ENCODE measurements at regions not wholly inside any gene's neighbourhood (a gene's known extent, or its start where the extent isn't known, plus 50 kb on each side); places are given as distances from the start of the nearest gene placed in this dataset.
"Not testable (repeated sequence)": the region's sequence is repeated elsewhere in the genome, so short reads cannot be mapped to it uniquely, and the experiment has no call there.

GRCh38 chr3:81987412-81987811 lies 226.0 kb upstream of the GBE1 start:
- DNase-seq (ENCODE audit: low spot score); intact Hi-C loops (cut with DNase I): not testable (repeated sequence)

DNA sequence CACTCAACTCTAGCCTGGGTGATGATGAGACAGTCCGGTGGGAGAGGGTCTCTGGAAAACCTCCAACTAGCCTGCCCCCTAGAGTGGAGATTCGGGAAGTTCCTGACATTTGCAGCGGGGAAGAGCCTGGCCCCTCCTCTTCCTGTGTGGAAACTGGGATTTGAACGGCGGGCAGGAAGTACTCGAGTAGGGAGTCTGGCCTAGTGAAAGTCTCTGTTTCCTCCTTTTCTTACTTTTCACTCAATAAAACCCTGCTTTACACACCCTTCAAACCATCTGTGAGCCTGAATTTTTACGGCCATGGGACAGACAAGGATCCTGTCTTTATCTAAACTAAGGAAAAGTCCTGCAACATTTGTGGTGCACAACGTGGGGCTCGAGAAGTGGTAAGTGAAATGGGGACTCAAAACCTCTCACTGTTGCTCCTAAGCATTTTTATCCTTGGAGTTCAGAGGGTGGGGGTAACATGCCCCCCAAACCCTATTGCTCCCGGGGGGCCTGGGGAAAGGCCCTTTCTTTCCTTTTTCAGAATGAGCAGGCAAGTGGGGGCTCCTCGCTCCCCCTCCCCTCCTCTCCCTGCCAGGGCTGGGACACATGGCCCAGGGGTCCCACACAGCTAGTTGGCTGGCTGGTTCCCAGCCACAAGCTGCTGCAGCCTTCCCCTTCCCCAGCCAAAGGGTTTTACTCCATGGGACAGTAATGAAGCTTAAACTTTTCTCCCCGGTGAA lies 224.7 kb upstream of the GBE1 start:
- no peak for DNase-seq (ENCODE audit: low spot score)
- intact Hi-C loops (cut with DNase I): no loop called here

- no peak for DNase-seq (ENCODE audit: low spot score)
- intact Hi-C loops (cut with DNase I): no loop called here
Observed at GRCh38 chr3:81983382-81983781, 221.9 kb upstream of the GBE1 start.

GRCh38 chr3:81980596-81981494 lies 219.4 kb upstream of the GBE1 start:
- intact Hi-C loops (cut with DNase I): no loop called here
- no peak for DNase-seq (ENCODE audit: low spot score)

DNA sequence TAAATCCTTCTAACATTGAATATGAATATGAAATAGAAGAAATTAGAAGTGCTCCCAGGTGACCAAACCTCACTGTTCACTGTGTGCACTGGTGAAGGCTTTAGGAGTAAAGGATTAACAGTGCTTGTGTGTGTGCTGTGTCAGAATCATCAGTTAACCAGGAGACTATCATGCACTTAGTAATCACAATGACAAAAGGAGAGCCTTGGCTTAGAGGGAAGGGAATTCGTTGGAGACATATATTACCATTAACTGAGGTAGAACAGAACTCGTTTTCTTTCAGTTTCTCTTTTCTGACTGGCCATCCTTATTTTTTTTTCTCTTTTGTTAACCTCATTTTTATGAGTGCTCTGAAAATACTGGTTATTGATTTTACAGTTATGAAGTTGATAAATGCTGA lies 213.3 kb upstream of the GBE1 start:
- intact Hi-C loops (cut with DNase I): no loop called here
- no peak for DNase-seq (ENCODE audit: low spot score)

- no peak for DNase-seq (ENCODE audit: low spot score)
Observed at GRCh38 chr3:81968658-81969057, 207.2 kb upstream of the GBE1 start.

GRCh38 chr3:81967393-81967792 lies 205.9 kb upstream of the GBE1 start:
- intact Hi-C loops (cut with DNase I): no loop called here
- DNase-seq (ENCODE audit: low spot score): no peak

More at GRCh38 chr3:81968658-81969057, 207.2 kb upstream of the GBE1 start:
- intact Hi-C loops (cut with DNase I): no loop called here

GRCh38 chr3:81965696-81966095 lies 204.3 kb upstream of the GBE1 start:
- DNase-seq (ENCODE audit: low spot score): no peak

DNA sequence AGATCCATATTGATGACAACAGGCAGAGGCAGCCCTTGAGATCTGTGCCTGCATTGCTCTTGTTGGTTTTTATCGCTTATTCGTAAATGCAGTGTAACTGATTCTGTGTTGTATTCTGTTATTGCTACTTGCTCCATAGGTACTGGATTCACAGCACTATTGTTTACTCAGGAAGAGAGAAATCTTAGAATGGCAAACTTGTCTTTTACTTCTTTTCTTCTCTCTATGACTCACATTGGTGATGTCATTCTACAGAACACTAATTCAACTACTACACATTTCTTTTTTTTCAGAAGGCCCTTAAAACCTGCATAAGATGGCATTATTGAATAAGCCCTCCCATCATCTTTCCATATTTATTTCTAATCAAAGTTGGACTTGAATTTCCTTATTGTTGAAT lies 201.0 kb upstream of the GBE1 start:
- intact Hi-C loops (cut with DNase I): no loop called here
- DNase-seq (ENCODE audit: low spot score): no peak

More at GRCh38 chr3:81965696-81966095, 204.3 kb upstream of the GBE1 start:
- intact Hi-C loops (cut with DNase I): no loop called here

GRCh38 chr3:81958972-81959640 lies 197.7 kb upstream of the GBE1 start:
- intact Hi-C loops (cut with DNase I): no loop called here

GRCh38 chr3:81955878-81956277 lies 194.4 kb upstream of the GBE1 start:
- intact Hi-C loops (cut with DNase I): no loop called here
- DNase-seq (ENCODE audit: low spot score): no peak

More at GRCh38 chr3:81958972-81959640, 197.7 kb upstream of the GBE1 start:
- DNase-seq (ENCODE audit: low spot score): no peak

GRCh38 chr3:81953111-81953510 lies 191.7 kb upstream of the GBE1 start:
- no peak for DNase-seq (ENCODE audit: low spot score)
- intact Hi-C loops (cut with DNase I): no loop called here

GRCh38 chr3:81952141-81952540 lies 190.7 kb upstream of the GBE1 start:
- DNase-seq (ENCODE audit: low spot score): no peak
- intact Hi-C loops (cut with DNase I): no loop called here

DNA sequence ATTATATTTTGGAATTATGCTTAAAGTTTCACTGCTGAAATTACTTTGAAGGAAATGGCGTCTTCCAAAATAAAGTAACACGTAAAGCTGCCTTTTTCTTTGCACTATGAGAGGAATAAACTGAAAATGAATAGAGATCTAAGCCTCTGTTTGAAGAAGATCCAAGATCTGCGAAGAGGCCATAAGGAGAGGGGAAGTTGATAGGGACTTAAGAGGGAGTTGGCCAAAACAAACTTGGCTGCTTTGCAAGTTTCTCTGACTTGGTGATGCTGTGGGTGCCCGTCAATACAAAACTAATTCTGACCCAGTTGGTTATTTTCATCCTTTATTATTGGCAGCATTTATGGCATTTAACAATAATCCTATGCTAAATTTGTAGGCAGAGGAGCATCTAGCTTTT lies 190.2 kb upstream of the GBE1 start:
- intact Hi-C loops (cut with DNase I): no loop called here
- DNase-seq (ENCODE audit: low spot score): no peak

DNA sequence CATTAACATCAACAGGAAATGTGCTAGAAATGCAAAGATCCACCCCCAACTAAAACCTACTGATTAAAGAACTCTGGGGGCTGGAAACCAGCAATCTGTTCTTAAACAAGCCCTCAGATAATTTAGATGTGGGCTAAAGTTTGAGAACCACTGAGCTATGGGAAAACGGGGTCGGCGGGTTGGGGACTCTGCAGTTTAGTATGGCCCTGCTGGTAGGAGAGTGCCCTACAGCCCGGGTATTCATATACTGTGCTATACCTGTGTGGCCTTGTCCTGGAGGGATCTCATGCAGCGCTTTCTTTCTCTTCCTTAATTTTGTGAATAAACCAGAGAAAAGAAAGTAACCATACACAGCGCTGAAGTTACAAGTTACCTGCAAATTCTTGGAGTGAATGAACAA lies 189.7 kb upstream of the GBE1 start:
- intact Hi-C loops (cut with DNase I): no loop called here
- no peak for DNase-seq (ENCODE audit: low spot score)

- intact Hi-C loops (cut with DNase I): no loop called here
- DNase-seq (ENCODE audit: low spot score): no peak
Observed at GRCh38 chr3:81947359-81947758, 185.9 kb upstream of the GBE1 start.

DNA sequence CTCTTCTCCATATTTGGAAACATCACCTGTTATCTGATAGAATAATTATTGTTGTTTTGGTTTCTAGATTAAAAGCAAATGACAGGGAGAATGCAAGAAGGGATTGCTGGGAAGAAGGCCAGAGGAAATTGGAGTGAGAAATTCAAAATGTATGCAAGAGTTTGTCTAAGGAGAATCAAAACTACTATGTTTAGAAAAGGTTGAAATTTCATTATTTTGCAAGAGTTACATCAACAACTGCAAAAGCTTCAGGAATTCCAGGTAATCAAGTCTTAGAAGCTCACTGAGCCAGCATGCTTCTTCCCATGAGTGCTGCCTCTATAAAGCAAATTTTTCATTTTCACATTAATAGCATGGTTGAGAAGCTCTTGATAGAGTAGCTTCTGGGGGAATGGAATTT lies 177.2 kb upstream of the GBE1 start:
- intact Hi-C loops (cut with DNase I): no loop called here
- DNase-seq (ENCODE audit: low spot score): no peak

- no peak for DNase-seq (ENCODE audit: low spot score)
- intact Hi-C loops (cut with DNase I): no loop called here
Observed at GRCh38 chr3:81936817-81937216, 175.4 kb upstream of the GBE1 start.

DNA sequence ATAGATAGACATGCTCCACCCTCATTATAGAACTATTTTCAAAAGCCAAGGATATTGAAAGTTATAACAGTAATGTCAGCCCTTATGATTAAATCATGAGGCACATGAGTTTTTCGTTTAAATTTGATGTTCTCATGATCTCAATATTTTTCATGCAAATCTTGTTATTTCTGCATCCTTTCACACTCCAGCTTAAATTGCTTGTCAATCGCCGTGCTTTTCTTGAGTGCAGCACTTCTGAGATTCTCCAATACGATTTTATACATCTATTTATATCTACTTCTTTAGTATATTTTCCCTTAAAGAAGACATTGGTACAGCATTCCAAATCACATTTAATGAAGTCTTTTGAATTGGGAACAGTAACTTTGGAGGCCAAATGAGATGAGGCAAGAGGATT lies 171.2 kb upstream of the GBE1 start:
- no peak for DNase-seq (ENCODE audit: low spot score)
- intact Hi-C loops (cut with DNase I): no loop called here
